ENCODE measurements at regions not wholly inside any gene's neighbourhood (a gene's known extent, or its start where the extent isn't known, plus 50 kb on each side); places are given as distances from the start of the nearest gene placed in this dataset.
A peak's percentile ranks its signal among the peaks of the same experiment; 100 is the strongest.

- Histone ChIP-seq H3K36me3 (ENCODE audit: control insufficient read depth, insufficient read depth, low read length) (no peaks in the 10 kb centered on the region), H3K27me3 (ENCODE audit: control insufficient read depth, insufficient read depth, low read length) (no peaks in the 10 kb centered on the region), H3K27ac (ENCODE audit: low read length) (no peak overlapping the region), H3K9me3 (ENCODE audit: control insufficient read depth, insufficient read depth, low read length) (no peaks in the 10 kb centered on the region), H3K4me1 (ENCODE audit: control insufficient read depth, insufficient read depth, low read length) (peaks cover 3% of the 10 kb centered on the region; the same call in 1 of the 2 replicates), H3K4me3 (ENCODE audit: low read length) (no peak overlapping the region)
- peak; percentile 27 for DNase-seq (ENCODE audit: low read depth, low spot score)
- WGBS (ENCODE audit: insufficient coverage, insufficient read length), result no CpG with 5 or more reads among the region's 2 CpGs
Measured at GRCh38 chr5:124087752-124088151, 575.8 kb downstream of the CSNK1G3 start.

- no peaks in the 10 kb centered on the region for H3K36me3 ChIP-seq (ENCODE audit: control insufficient read depth, insufficient read depth, low read length)
- no peak overlapping the region for H3K4me3 ChIP-seq (ENCODE audit: low read length)
- H3K27me3 ChIP-seq (ENCODE audit: control insufficient read depth, insufficient read depth, low read length), result no peaks in the 10 kb centered on the region
- H3K9me3 ChIP-seq (ENCODE audit: control insufficient read depth, insufficient read depth, low read length), result no peaks in the 10 kb centered on the region
- H3K27ac ChIP-seq (ENCODE audit: low read length), result no peak overlapping the region
- no peak for DNase-seq (ENCODE audit: low read depth, low spot score)
- H3K4me1 ChIP-seq (ENCODE audit: control insufficient read depth, insufficient read depth, low read length), result no peaks in the 10 kb centered on the region
Measured at GRCh38 chr5:124080256-124080655, 568.3 kb downstream of the CSNK1G3 start.

- Histone ChIP-seq H3K27ac (ENCODE audit: low read length) (no peak overlapping the region), H3K36me3 (ENCODE audit: control insufficient read depth, insufficient read depth, low read length) (no peaks in the 10 kb centered on the region), H3K27me3 (ENCODE audit: control insufficient read depth, insufficient read depth, low read length) (no peaks in the 10 kb centered on the region), H3K9me3 (ENCODE audit: control insufficient read depth, insufficient read depth, low read length) (no peaks in the 10 kb centered on the region), H3K4me3 (ENCODE audit: low read length) (no peak overlapping the region), H3K4me1 (ENCODE audit: control insufficient read depth, insufficient read depth, low read length) (no peaks in the 10 kb centered on the region)
- no peak for DNase-seq (ENCODE audit: low read depth, low spot score)
Measured at GRCh38 chr5:124079062-124079461, 567.1 kb downstream of the CSNK1G3 start.

GRCh38 chr5:124074500-124074899 lies 562.5 kb downstream of the CSNK1G3 start:
- no peaks in the 10 kb centered on the region for H3K27me3 ChIP-seq (ENCODE audit: control insufficient read depth, insufficient read depth, low read length)
- no peaks in the 10 kb centered on the region for H3K36me3 ChIP-seq (ENCODE audit: control insufficient read depth, insufficient read depth, low read length)
- H3K4me3 ChIP-seq (ENCODE audit: low read length), result no peak overlapping the region
- H3K9me3 ChIP-seq (ENCODE audit: control insufficient read depth, insufficient read depth, low read length), result no peaks in the 10 kb centered on the region
- DNase-seq (ENCODE audit: low read depth, low spot score), result no peak
- no peaks in the 10 kb centered on the region for H3K4me1 ChIP-seq (ENCODE audit: control insufficient read depth, insufficient read depth, low read length)
- no peak overlapping the region for H3K27ac ChIP-seq (ENCODE audit: low read length)

- Histone ChIP-seq H3K27ac (ENCODE audit: low read length) (no peak overlapping the region), H3K4me1 (ENCODE audit: control insufficient read depth, insufficient read depth, low read length) (no peaks in the 10 kb centered on the region), H3K4me3 (ENCODE audit: low read length) (no peak overlapping the region), H3K36me3 (ENCODE audit: control insufficient read depth, insufficient read depth, low read length) (no peaks in the 10 kb centered on the region), H3K9me3 (ENCODE audit: control insufficient read depth, insufficient read depth, low read length) (no peaks in the 10 kb centered on the region), H3K27me3 (ENCODE audit: control insufficient read depth, insufficient read depth, low read length) (no peaks in the 10 kb centered on the region)
- DNase-seq (ENCODE audit: low read depth, low spot score), result no peak
Measured at GRCh38 chr5:124072570-124072969, 560.6 kb downstream of the CSNK1G3 start.

- Histone ChIP-seq H3K27ac (ENCODE audit: low read length) (no peak overlapping the region), H3K4me3 (ENCODE audit: low read length) (no peak overlapping the region), H3K36me3 (ENCODE audit: control insufficient read depth, insufficient read depth, low read length) (no peaks in the 10 kb centered on the region), H3K9me3 (ENCODE audit: control insufficient read depth, insufficient read depth, low read length) (no peaks in the 10 kb centered on the region), H3K27me3 (ENCODE audit: control insufficient read depth, insufficient read depth, low read length) (no peaks in the 10 kb centered on the region), H3K4me1 (ENCODE audit: control insufficient read depth, insufficient read depth, low read length) (no peaks in the 10 kb centered on the region)
- DNase-seq (ENCODE audit: low read depth, low spot score), result no peak
- no CpG with 5 or more reads among the region's 4 CpGs for WGBS (ENCODE audit: insufficient coverage, insufficient read length)
Measured at GRCh38 chr5:124071039-124071438, 559.1 kb downstream of the CSNK1G3 start.

- Histone ChIP-seq H3K4me3 (ENCODE audit: low read length) (no peak overlapping the region), H3K27me3 (ENCODE audit: control insufficient read depth, insufficient read depth, low read length) (no peaks in the 10 kb centered on the region), H3K4me1 (ENCODE audit: control insufficient read depth, insufficient read depth, low read length) (no peaks in the 10 kb centered on the region), H3K27ac (ENCODE audit: low read length) (no peak overlapping the region), H3K9me3 (ENCODE audit: control insufficient read depth, insufficient read depth, low read length) (no peaks in the 10 kb centered on the region), H3K36me3 (ENCODE audit: control insufficient read depth, insufficient read depth, low read length) (no peaks in the 10 kb centered on the region)
- no CpG with 5 or more reads among the region's 2 CpGs for WGBS (ENCODE audit: insufficient coverage, insufficient read length)
- DNase-seq (ENCODE audit: low read depth, low spot score), result no peak
Measured at GRCh38 chr5:124065508-124065907, 553.5 kb downstream of the CSNK1G3 start.

GRCh38 chr5:124064956-124065355 lies 553.0 kb downstream of the CSNK1G3 start:
- no peaks in the 10 kb centered on the region for H3K4me1 ChIP-seq (ENCODE audit: control insufficient read depth, insufficient read depth, low read length)
- no CpG with 5 or more reads among the region's 1 CpG for WGBS (ENCODE audit: insufficient coverage, insufficient read length)
- H3K36me3 ChIP-seq (ENCODE audit: control insufficient read depth, insufficient read depth, low read length), result no peaks in the 10 kb centered on the region
- DNase-seq (ENCODE audit: low read depth, low spot score), result no peak
- no peaks in the 10 kb centered on the region for H3K9me3 ChIP-seq (ENCODE audit: control insufficient read depth, insufficient read depth, low read length)
- no peak overlapping the region for H3K27ac ChIP-seq (ENCODE audit: low read length)
- H3K27me3 ChIP-seq (ENCODE audit: control insufficient read depth, insufficient read depth, low read length), result no peaks in the 10 kb centered on the region
- H3K4me3 ChIP-seq (ENCODE audit: low read length), result no peak overlapping the region

GRCh38 chr5:124061663-124062062 lies 549.7 kb downstream of the CSNK1G3 start:
- no peaks in the 10 kb centered on the region for H3K9me3 ChIP-seq (ENCODE audit: control insufficient read depth, insufficient read depth, low read length)
- no peak for DNase-seq (ENCODE audit: low read depth, low spot score)
- H3K27ac ChIP-seq (ENCODE audit: low read length), result no peak overlapping the region
- WGBS (ENCODE audit: insufficient coverage, insufficient read length), result no CpG with 5 or more reads among the region's 1 CpG
- no peaks in the 10 kb centered on the region; the same call in 1 of the 2 replicates for H3K4me1 ChIP-seq (ENCODE audit: control insufficient read depth, insufficient read depth, low read length)
- H3K36me3 ChIP-seq (ENCODE audit: control insufficient read depth, insufficient read depth, low read length), result no peaks in the 10 kb centered on the region
- no peaks in the 10 kb centered on the region for H3K27me3 ChIP-seq (ENCODE audit: control insufficient read depth, insufficient read depth, low read length)
- no peak overlapping the region for H3K4me3 ChIP-seq (ENCODE audit: low read length)

- Histone ChIP-seq H3K4me3 (ENCODE audit: low read length) (no peak overlapping the region), H3K9me3 (ENCODE audit: control insufficient read depth, insufficient read depth, low read length) (no peaks in the 10 kb centered on the region), H3K27me3 (ENCODE audit: control insufficient read depth, insufficient read depth, low read length) (no peaks in the 10 kb centered on the region), H3K36me3 (ENCODE audit: control insufficient read depth, insufficient read depth, low read length) (no peaks in the 10 kb centered on the region), H3K27ac (ENCODE audit: low read length) (no peak overlapping the region), H3K4me1 (ENCODE audit: control insufficient read depth, insufficient read depth, low read length) (no peaks in the 10 kb centered on the region; the same call in 1 of the 2 replicates)
- DNase-seq (ENCODE audit: low read depth, low spot score), result no peak
- WGBS (ENCODE audit: insufficient coverage, insufficient read length), result no CpG with 5 or more reads among the region's 4 CpGs
Measured at GRCh38 chr5:124061068-124061430, 549.1 kb downstream of the CSNK1G3 start.

- WGBS (ENCODE audit: insufficient coverage, insufficient read length), result no CpG with 5 or more reads among the region's 5 CpGs
- Histone ChIP-seq H3K4me1 (ENCODE audit: control insufficient read depth, insufficient read depth, low read length) (no peaks in the 10 kb centered on the region; the same call in 1 of the 2 replicates), H3K27ac (ENCODE audit: low read length) (no peak overlapping the region), H3K4me3 (ENCODE audit: low read length) (no peak overlapping the region), H3K9me3 (ENCODE audit: control insufficient read depth, insufficient read depth, low read length) (no peaks in the 10 kb centered on the region), H3K36me3 (ENCODE audit: control insufficient read depth, insufficient read depth, low read length) (no peaks in the 10 kb centered on the region), H3K27me3 (ENCODE audit: control insufficient read depth, insufficient read depth, low read length) (no peaks in the 10 kb centered on the region)
- DNase-seq (ENCODE audit: low read depth, low spot score), result no peak
Measured at GRCh38 chr5:124060413-124061067, 548.6 kb downstream of the CSNK1G3 start.

Data from iPS DF 6.9 (cell line).